ENCODE measurements at regions not wholly inside any gene's neighbourhood (a gene's known extent, or its start where the extent isn't known, plus 50 kb on each side); places are given as distances from the start of the nearest gene placed in this dataset.

GRCh38 chr16:66265556-66266141 is 100.8 kb upstream of the CDH5 start:
- no peak for DNase-seq

- no peak for DNase-seq
Observed at GRCh38 chr16:66265048-66265415, 101.5 kb upstream of the CDH5 start.

- peak; percentile 28 for DNase-seq
Observed at GRCh38 chr16:66264311-66265047, 102.0 kb upstream of the CDH5 start.

GRCh38 chr16:66263973-66264310 is 102.5 kb upstream of the CDH5 start:
- no peak for DNase-seq

GRCh38 chr16:66263168-66263972 is 103.1 kb upstream of the CDH5 start:
- no peak for DNase-seq

- peak; percentile 67 for DNase-seq
Observed at GRCh38 chr16:66262253-66263167, 104.0 kb upstream of the CDH5 start.

GRCh38 chr16:66261826-66262225 is 104.7 kb upstream of the CDH5 start:
- DNase-seq: no peak

GRCh38 chr16:66260522-66261254 is 105.8 kb upstream of the CDH5 start:
- DNase-seq: no peak

- no peak for DNase-seq
Observed at GRCh38 chr16:66258916-66259845, 107.3 kb upstream of the CDH5 start.

GRCh38 chr16:66256919-66257318 is 109.6 kb upstream of the CDH5 start:
- DNase-seq: no peak

GRCh38 chr16:66255647-66256046 is 110.8 kb upstream of the CDH5 start:
- DNase-seq: no peak

GRCh38 chr16:66254751-66255150 is 111.7 kb upstream of the CDH5 start:
- peak; percentile 44 for DNase-seq

- no peak for DNase-seq
Observed at GRCh38 chr16:66254106-66254505, 112.4 kb upstream of the CDH5 start.

- DNase-seq: no peak
Observed at GRCh38 chr16:66251476-66252160, 114.9 kb upstream of the CDH5 start.

- DNase-seq: peak; percentile 74
Observed at GRCh38 chr16:66250686-66251431, 115.6 kb upstream of the CDH5 start.

GRCh38 chr16:66247516-66248481 is 118.7 kb upstream of the CDH5 start:
- peak; percentile 63 for DNase-seq

GRCh38 chr16:66245868-66246267 is 120.6 kb upstream of the CDH5 start:
- DNase-seq: no peak

- peak; percentile 53 for DNase-seq
Observed at GRCh38 chr16:66245072-66245471, 121.4 kb upstream of the CDH5 start.

Measured in fibroblast of skin of right biceps (primary cell).